CD14-positive monocyte (primary cell): ENCODE measurements at regions not wholly inside any gene's neighbourhood (a gene's known extent, or its start where the extent isn't known, plus 50 kb on each side); places are given as distances from the start of the nearest gene placed in this dataset.
A peak's percentile ranks its signal among the peaks of the same experiment; 100 is the strongest.

ENCODE experiments used
- DNase-seq, 3 donors: peaks; one replicate each; pipeline ENCODE4 v3.0.0-alpha.2; 2011 to 2022
- H2AFZ ChIP-seq: 2 replicates; pipeline ENCODE4 v1.6.0; 2012; ENCODE audit warnings: mild to moderate bottlenecking, low read depth, low read length, inconsistent platforms; ENCODE audit not compliant: insufficient read depth, poor library complexity, severe bottlenecking
- H3K27ac ChIP-seq, 2 donors: 1 replicate in 1 of 2; 2 replicates in 1 of 2; pipeline ENCODE4 v1.5.1; 2012 to 2013; ENCODE audit warnings: low read length in 2 of 2, control low read depth in 1 of 2, inconsistent platforms in 1 of 2, low read depth in 1 of 2, mild to moderate bottlenecking in 1 of 2
- H3K27me3 ChIP-seq, 2 donors: one replicate each; pipeline versions ENCODE4 v1.6.0 to v1.6.1; 2011 to 2013; ENCODE audit warnings: low read length in 2 of 2; ENCODE audit not compliant: control insufficient read depth in 2 of 2, insufficient read depth in 2 of 2
- H3K36me3 ChIP-seq, 2 donors: replicated peaks in 1 of 2; 1 replicate in 1 of 2; 2 replicates in 1 of 2; pipeline versions ENCODE4 v1.5.1 to v1.6.1; 2012 to 2013; ENCODE audit warnings: low read length in 2 of 2, control low read depth in 1 of 2, inconsistent platforms in 1 of 2, mild to moderate bottlenecking in 1 of 2; ENCODE audit not compliant: insufficient read depth in 2 of 2, control insufficient read depth in 1 of 2
- H3K4me1 ChIP-seq, 2 donors: 1 replicate in 1 of 2; 2 replicates in 1 of 2; pipeline versions ENCODE4 v1.5.1 to v1.6.1; 2012 to 2013; ENCODE audit warnings: low read length in 2 of 2, control low read depth in 1 of 2, inconsistent platforms in 1 of 2, mild to moderate bottlenecking in 1 of 2, moderate library complexity in 1 of 2; ENCODE audit not compliant: insufficient read depth in 2 of 2, control insufficient read depth in 1 of 2
- H3K4me2 ChIP-seq: replicated peaks from 2 replicates; pipeline ENCODE3; 2012; ENCODE audit warnings: low read length, moderate library complexity, mild to moderate bottlenecking; ENCODE audit not compliant: poor library complexity, severe bottlenecking; ENCODE audit errors: extremely low read depth
- H3K4me3 ChIP-seq, 3 experiments: fragments of 200-600 bp in 1 of 3; sonication (generic) in 1 of 3; replicated peaks in 1 of 3; 1 replicate in 2 of 3; 2 replicates in 1 of 3; pipeline ENCODE4 v1.5.1; 2011 to 2013; ENCODE audit warnings: low read length in 3 of 3, mild to moderate bottlenecking in 3 of 3, control low read depth in 2 of 3, low read depth in 2 of 3, inconsistent platforms in 1 of 3, moderate library complexity in 1 of 3
- H3K79me2 ChIP-seq: 2 replicates; pipeline ENCODE4 v1.6.0; 2012; ENCODE audit warnings: mild to moderate bottlenecking, control low read depth, inconsistent platforms, low read length, moderate library complexity; ENCODE audit not compliant: insufficient read depth
- H3K9ac ChIP-seq: 2 replicates; pipeline ENCODE4 v1.6.0; 2017; ENCODE audit warnings: low read length, mild to moderate bottlenecking; ENCODE audit not compliant: insufficient read depth, poor library complexity, severe bottlenecking
- H3K9me3 ChIP-seq, 2 donors: replicated peaks in 1 of 2; 1 replicate in 1 of 2; 2 replicates in 1 of 2; pipeline versions ENCODE4 v1.5.1 to v1.6.1; 2012 to 2013; ENCODE audit warnings: low read length in 2 of 2, control low read depth in 1 of 2; ENCODE audit not compliant: control insufficient read depth in 1 of 2, insufficient read depth in 1 of 2
- H4K20me1 ChIP-seq: 2 replicates; pipeline ENCODE4 v1.6.0; 2012; ENCODE audit warnings: mild to moderate bottlenecking, low read length, control low read depth, moderate library complexity; ENCODE audit not compliant: insufficient read depth
- H3K27ac Mint-ChIP-seq, 7 donors: one replicate each; pipeline ENCODE4 v1.8.0; 2020; ENCODE audit warnings: mild to moderate bottlenecking in 7 of 7, mixed read lengths in 7 of 7, moderate library complexity in 6 of 7, inconsistent platforms in 2 of 7
- H3K27me3 Mint-ChIP-seq, 3 donors: one replicate each; pipeline ENCODE4 v1.8.0; 2021 to 2022; ENCODE audit warnings: low read depth in 3 of 3, mild to moderate bottlenecking in 3 of 3, mixed read lengths in 3 of 3, moderate library complexity in 3 of 3, inconsistent platforms in 1 of 3
- H3K36me3 Mint-ChIP-seq, 2 donors: one replicate each; pipeline ENCODE4 v1.8.0; 2020; ENCODE audit warnings: mixed read lengths in 2 of 2, inconsistent platforms in 1 of 2, mild to moderate bottlenecking in 1 of 2
- H3K4me1 Mint-ChIP-seq: one replicate; pipeline ENCODE4 v1.8.0; 2020; ENCODE audit warnings: mild to moderate bottlenecking, mixed read lengths
- H3K4me3 Mint-ChIP-seq, 2 donors: one replicate each; pipeline ENCODE4 v1.8.0; 2020; ENCODE audit warnings: mild to moderate bottlenecking in 2 of 2, mixed read lengths in 2 of 2, moderate library complexity in 1 of 2
- H3K9me3 Mint-ChIP-seq, 7 donors: one replicate each; pipeline ENCODE4 v1.8.0; 2020 to 2022; ENCODE audit warnings: mixed read lengths in 7 of 7, mild to moderate bottlenecking in 6 of 7, moderate library complexity in 6 of 7, inconsistent platforms in 2 of 7
- CTCF ChIP-seq: fragments of 200-600 bp; IDR thresholded peaks from one replicate; pipeline ENCODE4 v1.8.0; 2022; ENCODE audit warnings: antibody characterized with exemption, mild to moderate bottlenecking
- WGBS: methylation state at CpG from one replicate; pipeline ENCODE4 v1.1.5; 2013; ENCODE audit warnings: missing lambda C conversion rate; ENCODE audit not compliant: insufficient coverage; 5-methylcytosine and 5-hydroxymethylcytosine counted together
- intact Hi-C, 2 donors: fragments of 100-400 bp; cut with micrococcal nuclease; formaldehyde crosslinking; loops; one replicate each; pipeline versions ENCODE4 v1.15.0 to v1.15.1; 2023

DNA sequence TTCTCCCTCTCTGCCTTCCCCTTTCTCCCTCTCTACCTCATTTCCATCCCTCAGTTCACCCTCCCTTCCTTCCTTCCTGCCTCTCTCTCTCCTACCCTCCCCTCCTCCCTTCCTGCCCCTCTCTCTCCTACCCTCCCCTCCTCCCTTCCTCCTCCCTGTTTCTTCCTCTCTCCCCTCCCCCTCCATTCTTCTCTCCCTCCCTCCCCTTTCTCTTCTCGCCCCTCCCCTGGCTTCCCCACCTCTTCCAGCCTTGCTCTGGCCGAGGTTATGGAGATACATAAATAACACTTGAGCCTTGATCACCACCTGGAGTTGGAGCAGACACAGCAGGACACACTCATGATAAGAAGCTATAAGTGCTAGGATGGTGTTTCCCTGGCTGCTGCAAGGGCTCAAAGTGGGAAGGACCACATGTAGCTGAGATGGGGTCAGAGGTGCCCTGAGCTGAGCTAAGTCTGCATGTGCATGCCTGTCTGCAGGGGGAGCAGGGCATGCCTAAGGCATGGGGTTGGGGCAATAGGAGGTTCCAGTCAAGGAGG, 326.1 kb upstream of the HS6ST1 start:
- no peak overlapping the region for H3K4me2 ChIP-seq
- H3K27ac ChIP-seq = no peak overlapping the region
- peaks cover 15 to 20% of the 10 kb centered on the region in 2 donors for H3K4me1 ChIP-seq
- WGBS = no CpG with 5 or more reads among the region's 2 CpGs
- no peaks in the 10 kb centered on the region for H3K27me3 ChIP-seq
- no peaks in the 10 kb centered on the region for H3K36me3 ChIP-seq
- no peak overlapping the region for H3K9ac ChIP-seq
- H3K27ac Mint-ChIP-seq = peak overlapping the region in 2 of 7 donors; percentile 24 to 33
- no peak for TF ChIP-seq CTCF
- no peaks in the 10 kb centered on the region for H4K20me1 ChIP-seq
- peaks cover 0 to 3% (median 0%) of the 10 kb centered on the region in 3 donors for H3K27me3 Mint-ChIP-seq
- H3K4me3 Mint-ChIP-seq = peak overlapping the region in 1 of 2 donors; percentile 24
- no peaks in the 10 kb centered on the region for H3K9me3 ChIP-seq
- H3K79me2 ChIP-seq = no peaks in the 10 kb centered on the region
- intact Hi-C loops = no loop called here
- no peak overlapping the region for H2AFZ ChIP-seq
- H3K36me3 Mint-ChIP-seq = peaks cover 0 to 4% of the 10 kb centered on the region in 2 donors
- H3K4me3 ChIP-seq = no peak overlapping the region
- H3K4me1 Mint-ChIP-seq = peaks cover 25% of the 10 kb centered on the region
- peaks cover 0 to 2% (median 0%) of the 10 kb centered on the region in 7 donors for H3K9me3 Mint-ChIP-seq
- DNase-seq = no peak

DNA sequence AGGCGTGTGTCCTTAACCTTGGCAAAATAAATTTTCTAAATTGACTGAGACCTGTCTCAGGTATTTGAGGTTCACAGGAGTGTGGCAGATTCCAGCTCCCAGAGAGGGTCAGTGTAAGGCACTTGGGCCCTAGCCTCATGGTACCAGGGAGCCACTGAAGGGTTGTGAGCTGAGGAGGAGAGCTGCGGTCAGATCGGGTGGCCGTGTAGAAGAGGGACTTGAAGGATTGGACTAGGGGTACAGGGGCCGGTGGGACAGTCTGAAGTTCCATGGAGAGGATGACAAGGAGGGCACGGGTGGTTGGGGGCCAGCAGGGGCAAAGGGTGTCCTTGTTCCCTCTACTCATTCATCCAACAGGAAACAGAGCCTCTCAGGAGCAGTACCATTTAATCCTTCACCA, 327.0 kb upstream of the HS6ST1 start:
- no peak for TF ChIP-seq CTCF
- no peak overlapping the region for H3K4me2 ChIP-seq
- peaks cover 0 to 4% of the 10 kb centered on the region in 2 donors for H3K36me3 Mint-ChIP-seq
- H3K4me1 Mint-ChIP-seq = peaks cover 25% of the 10 kb centered on the region
- 100% methylated on average over 4 of the region's 6 CpGs for WGBS
- peaks cover 0 to 3% (median 0%) of the 10 kb centered on the region in 3 donors for H3K27me3 Mint-ChIP-seq
- no peaks in the 10 kb centered on the region for H4K20me1 ChIP-seq
- no peaks in the 10 kb centered on the region for H3K79me2 ChIP-seq
- no peak overlapping the region for H3K4me3 Mint-ChIP-seq
- intact Hi-C loops = no loop called here
- H3K36me3 ChIP-seq = no peaks in the 10 kb centered on the region
- no peaks in the 10 kb centered on the region for H3K9me3 ChIP-seq
- peaks cover 15 to 20% of the 10 kb centered on the region in 2 donors for H3K4me1 ChIP-seq
- H3K4me3 ChIP-seq = no peak overlapping the region
- H3K9ac ChIP-seq = no peak overlapping the region
- no peak overlapping the region for H2AFZ ChIP-seq
- H3K27ac ChIP-seq = no peak overlapping the region
- no peak for DNase-seq
- H3K9me3 Mint-ChIP-seq = peaks cover 0 to 2% (median 0%) of the 10 kb centered on the region in 7 donors
- no peaks in the 10 kb centered on the region for H3K27me3 ChIP-seq
- H3K27ac Mint-ChIP-seq = peak overlapping the region in 1 of 7 donors; percentile 42
